ENCODE measurements at regions not wholly inside any gene's neighbourhood (a gene's known extent, or its start where the extent isn't known, plus 50 kb on each side); places are given as distances from the start of the nearest gene placed in this dataset.

- no peak overlapping the region for H2AFZ ChIP-seq (ENCODE audit: low read depth, low read length)
- H3K4me2 ChIP-seq (ENCODE audit: insufficient read depth, low read length), result no peak overlapping the region
- no peak for ATAC-seq
- no peaks in the 10 kb centered on the region for H3K9me1 ChIP-seq (ENCODE audit: control insufficient read depth, insufficient read depth, low read length)
- in situ Hi-C loops (cut with MboI) (no loop called here), intact Hi-C loops (cut with micrococcal nuclease) (no loop called here)
- H3K9ac ChIP-seq (ENCODE audit: insufficient read depth in 1 of 2, low read depth in 2 of 2, low read length in 2 of 2), result no peak overlapping the region
- no peaks in the 10 kb centered on the region for H3K79me2 ChIP-seq (ENCODE audit: control insufficient read depth, insufficient read depth, low read length)
- WGBS (ENCODE audit: insufficient coverage, low coverage, missing lambda C conversion rate), result 65% methylated on average over 1 of the region's 1 CpG
- H3K36me3 ChIP-seq (ENCODE audit: control insufficient read depth, insufficient read depth, low read length), result no peaks in the 10 kb centered on the region
- DNase-seq (ENCODE audit: extremely low read depth in 1 of 4, low spot score in 3 of 4), result no peak
- no peak for FAIRE-seq
- H3K27me3 ChIP-seq (ENCODE audit: control insufficient read depth in 2 of 2, insufficient read depth in 2 of 2, low read length in 2 of 2), result no peaks in the 10 kb centered on the region
- no peak overlapping the region for H3K27ac ChIP-seq (ENCODE audit: extremely low read depth, low read depth, low read length)
- no peak overlapping the region for H3K4me3 ChIP-seq
- no peaks in the 10 kb centered on the region for H3K4me1 ChIP-seq (replicated peaks in 1 of 2; ENCODE audit: control insufficient read depth in 2 of 2, insufficient read depth in 2 of 2, low read length in 2 of 2)
- TF ChIP-seq RBM22 (IDR thresholded peaks at IDR 0.05; ENCODE audit: low read depth, low read length, poor library complexity, severe bottlenecking) (no peak), ZFP36 (IDR thresholded peaks at IDR 0.05; ENCODE audit: low read depth, low read length, partially characterized antibody) (peak; percentile 37)
- POLR2A ChIA-PET, result no interaction called here
- no peaks in the 10 kb centered on the region for H4K20me1 ChIP-seq (replicated peaks; ENCODE audit: control insufficient read depth, insufficient read depth, low read length)
- H3K9me3 ChIP-seq (replicated peaks; ENCODE audit: control insufficient read depth, insufficient read depth, low read depth, low read length), result peaks cover 4% of the 10 kb centered on the region; the same call in 1 of the 2 replicates
- BruUV-seq (replicated peaks), result no TSS peak
- CTCF ChIA-PET (ENCODE audit: low intra/inter-chr PET ratio), result no interaction called here
Observed at GRCh38 chr17:63022567-63022966, 56.5 kb downstream of the TANC2 start.

GRCh38 chr17:63023049-63023448 lies 57.0 kb downstream of the TANC2 start:
- Histone ChIP-seq H3K27me3 (ENCODE audit: control insufficient read depth in 2 of 2, insufficient read depth in 2 of 2, low read length in 2 of 2) (no peaks in the 10 kb centered on the region), H3K4me2 (ENCODE audit: insufficient read depth, low read length) (no peak overlapping the region), H4K20me1 (replicated peaks; ENCODE audit: control insufficient read depth, insufficient read depth, low read length) (no peaks in the 10 kb centered on the region), H3K4me3 (no peak overlapping the region), H2AFZ (ENCODE audit: low read depth, low read length) (no peak overlapping the region), H3K4me1 (replicated peaks in 1 of 2; ENCODE audit: control insufficient read depth in 2 of 2, insufficient read depth in 2 of 2, low read length in 2 of 2) (no peaks in the 10 kb centered on the region), H3K9me3 (replicated peaks; ENCODE audit: control insufficient read depth, insufficient read depth, low read depth, low read length) (peaks cover 4% of the 10 kb centered on the region; the same call in 1 of the 2 replicates), H3K9ac (ENCODE audit: insufficient read depth in 1 of 2, low read depth in 2 of 2, low read length in 2 of 2) (no peak overlapping the region), H3K27ac (ENCODE audit: extremely low read depth, low read depth, low read length) (no peak overlapping the region), H3K79me2 (ENCODE audit: control insufficient read depth, insufficient read depth, low read length) (no peaks in the 10 kb centered on the region), H3K9me1 (ENCODE audit: control insufficient read depth, insufficient read depth, low read length) (no peaks in the 10 kb centered on the region), H3K36me3 (ENCODE audit: control insufficient read depth, insufficient read depth, low read length) (no peaks in the 10 kb centered on the region)
- ChIA-PET POLR2A (no interaction called here), CTCF (ENCODE audit: low intra/inter-chr PET ratio) (no interaction called here)
- DNase-seq (ENCODE audit: extremely low read depth in 1 of 4, low spot score in 3 of 4) (no peak), ATAC-seq (no peak), FAIRE-seq (no peak)
- in situ Hi-C loops (cut with MboI) (no loop called here), intact Hi-C loops (cut with micrococcal nuclease) (no loop called here)
- TF ChIP-seq SMAD1 (IDR thresholded peaks at IDR 0.05; ENCODE audit: low read depth, low read length, partially characterized antibody), result no peak
- no peak for TF ChIP-seq TEAD4 (IDR thresholded peaks at IDR 0.05; ENCODE audit: low read length)
- no peak for TF ChIP-seq TEAD4 (CRISPR knock-in tag; IDR thresholded peaks at IDR 0.05; ENCODE audit: borderline replicate concordance)
- TF ChIP-seq RNF219 (CRISPR knock-in tag; IDR thresholded peaks at IDR 0.05), result no peak
- no peak for TF ChIP-seq ZNF778 (CRISPR knock-in tag; IDR thresholded peaks at IDR 0.05)
- no peak for TF ChIP-seq HNRNPK (IDR thresholded peaks at IDR 0.05; ENCODE audit: low read depth, low read length, poor library complexity, severe bottlenecking)
- 41% methylated on average over 2 of the region's 2 CpGs for WGBS (ENCODE audit: insufficient coverage, low coverage, missing lambda C conversion rate)
- no TSS peak for BruUV-seq (replicated peaks)
